Right cardiac atrium (tissue), 5 donors: ENCODE measurements at regions not wholly inside any gene's neighbourhood (a gene's known extent, or its start where the extent isn't known, plus 50 kb on each side); places are given as distances from the start of the nearest gene placed in this dataset.
"Not testable (repeated sequence)": the region's sequence is repeated elsewhere in the genome, so short reads cannot be mapped to it uniquely, and the experiment has no call there.

Experiments
- ATAC-seq, 2 donors: fragments of 200-7000 bp; cut with Tn5 transposase; one replicate each; pipeline versions ENCODE4 v1.8.0 to v1.9.1; 2020; ENCODE audit warnings: moderate library complexity in 2 of 2, mild to moderate bottlenecking in 1 of 2
- DNase-seq, 3 donors: peaks; one replicate each; pipeline ENCODE4 v3.0.0-alpha.2; 2020
- H3K27ac ChIP-seq: one replicate; pipeline ENCODE4 v1.5.1; 2013; ENCODE audit warnings: mild to moderate bottlenecking, low read length, control low read depth, moderate library complexity
- H3K27me3 ChIP-seq: one replicate; pipeline ENCODE4 v1.6.1; 2013; ENCODE audit not compliant: control insufficient read depth, insufficient read depth
- H3K4me1 ChIP-seq: one replicate; pipeline ENCODE4 v1.6.1; 2013; ENCODE audit warnings: low read length; ENCODE audit not compliant: control insufficient read depth, insufficient read depth
- H3K4me3 ChIP-seq: one replicate; pipeline ENCODE4 v1.5.1; 2013; ENCODE audit warnings: low read length, control low read depth
- H3K9me3 ChIP-seq: one replicate; pipeline ENCODE4 v1.6.1; 2013; ENCODE audit warnings: low read length; ENCODE audit not compliant: control insufficient read depth
- WGBS: extraction: QIAGEN DNeasy Blood & Tissue Kit; methylation state at CpG from one replicate; pipeline ENCODE4 v1.1.7; 2013; 5-methylcytosine and 5-hydroxymethylcytosine counted together
- intact Hi-C, 4 donors: fragments of 100-400 bp; cut with DNase I; formaldehyde crosslinking; loops; one replicate each; pipeline versions ENCODE4 v1.11.0 to v1.14.0; 2022 to 2023
- donor health status: healthy with polysubstance abuse.
- donor health status: DM: no; HTN: yes; CAD: no.
- donor health status: DM: no; HTN: no; CAD: no.
- donor health status: DM: no; HTN: yes; CAD: no; lungs with severe emphysema.
- donor health status: DM: yes; HTN: yes; CAD: no.

DNA sequence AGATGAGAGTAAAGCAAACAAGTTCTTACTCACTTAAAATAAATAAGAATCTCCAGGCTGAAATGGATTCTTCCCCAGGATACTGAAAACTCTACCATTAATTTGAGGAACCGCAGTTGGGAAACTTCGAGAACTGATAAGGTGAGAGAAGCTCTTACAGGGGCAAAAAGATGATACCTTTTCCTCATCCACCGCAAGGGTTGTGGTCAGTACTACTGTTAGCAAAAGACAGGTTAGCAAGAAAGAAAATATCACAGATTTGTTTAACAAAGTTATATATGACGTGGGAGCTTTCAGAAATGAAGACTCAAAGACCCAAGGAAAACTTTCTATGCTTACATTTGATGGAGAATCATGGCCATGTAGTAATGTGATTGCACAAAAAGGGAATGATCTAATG is 441.6 kb downstream of the PCNX1 start:
- DNase-seq: no peak
- no peak overlapping the region for H3K4me3 ChIP-seq
- peaks cover 1% of the 10 kb centered on the region for H3K4me1 ChIP-seq
- no peak overlapping the region for H3K27ac ChIP-seq
- 98% methylated on average over 4 of the region's 4 CpGs for WGBS
- H3K9me3 ChIP-seq: no peaks in the 10 kb centered on the region
- no peak for ATAC-seq
- H3K27me3 ChIP-seq: no peaks in the 10 kb centered on the region
- intact Hi-C loops: no loop called here

DNA sequence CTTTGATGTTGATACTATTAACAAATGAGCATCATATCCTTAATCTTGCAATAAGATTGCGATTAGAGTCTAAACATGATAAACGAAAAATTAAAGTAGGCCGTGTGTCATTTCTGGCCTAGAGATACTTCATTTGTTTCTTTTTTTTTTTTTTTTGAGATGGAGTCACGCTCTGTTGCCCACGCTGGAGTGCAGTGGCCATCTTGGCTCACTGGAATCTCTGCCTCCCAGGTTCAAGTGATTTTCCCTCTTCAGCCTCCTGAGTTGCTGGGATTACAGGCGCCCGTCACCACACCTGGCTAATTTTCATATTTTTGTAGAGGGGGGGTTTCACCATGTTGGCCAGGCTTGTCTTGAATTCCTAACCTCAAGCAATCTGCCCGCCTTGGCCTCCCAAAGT is 446.9 kb downstream of the PCNX1 start:
- Histone ChIP-seq H3K27me3 (no peaks in the 10 kb centered on the region), H3K4me3 (no peak overlapping the region), H3K27ac (no peak overlapping the region), H3K9me3 (no peaks in the 10 kb centered on the region), H3K4me1 (peaks cover 6% of the 10 kb centered on the region)
- DNase-seq: no peak
- intact Hi-C loops: no loop called here
- ATAC-seq: no peak
- 98% methylated on average over 8 of the region's 8 CpGs for WGBS

DNA sequence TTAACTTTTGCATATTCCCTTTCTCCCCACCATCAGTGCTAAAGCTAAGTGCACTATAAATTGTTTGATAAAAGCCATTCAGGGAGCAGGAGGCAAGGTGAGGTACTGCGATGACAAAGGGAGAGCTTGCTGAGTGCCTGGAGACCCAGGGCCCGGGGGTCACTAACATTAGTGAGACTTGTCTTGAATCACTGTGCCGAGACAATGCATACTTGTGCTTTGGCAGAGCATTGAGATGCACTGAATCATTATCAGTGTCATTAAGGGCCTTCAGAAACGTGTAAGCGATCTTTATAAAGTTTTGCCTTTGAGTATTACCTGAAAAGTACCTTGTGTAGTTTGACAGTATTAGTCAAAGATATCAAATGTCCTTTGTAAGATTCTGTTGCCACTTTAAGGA is 447.5 kb downstream of the PCNX1 start:
- no peak for DNase-seq
- Histone ChIP-seq H3K27ac (no peak overlapping the region), H3K4me3 (no peak overlapping the region), H3K9me3 (no peaks in the 10 kb centered on the region), H3K27me3 (no peaks in the 10 kb centered on the region), H3K4me1 (peaks cover 4% of the 10 kb centered on the region)
- intact Hi-C loops: no loop called here
- ATAC-seq: no peak
- WGBS: 57% methylated on average over 5 of the region's 5 CpGs

DNA sequence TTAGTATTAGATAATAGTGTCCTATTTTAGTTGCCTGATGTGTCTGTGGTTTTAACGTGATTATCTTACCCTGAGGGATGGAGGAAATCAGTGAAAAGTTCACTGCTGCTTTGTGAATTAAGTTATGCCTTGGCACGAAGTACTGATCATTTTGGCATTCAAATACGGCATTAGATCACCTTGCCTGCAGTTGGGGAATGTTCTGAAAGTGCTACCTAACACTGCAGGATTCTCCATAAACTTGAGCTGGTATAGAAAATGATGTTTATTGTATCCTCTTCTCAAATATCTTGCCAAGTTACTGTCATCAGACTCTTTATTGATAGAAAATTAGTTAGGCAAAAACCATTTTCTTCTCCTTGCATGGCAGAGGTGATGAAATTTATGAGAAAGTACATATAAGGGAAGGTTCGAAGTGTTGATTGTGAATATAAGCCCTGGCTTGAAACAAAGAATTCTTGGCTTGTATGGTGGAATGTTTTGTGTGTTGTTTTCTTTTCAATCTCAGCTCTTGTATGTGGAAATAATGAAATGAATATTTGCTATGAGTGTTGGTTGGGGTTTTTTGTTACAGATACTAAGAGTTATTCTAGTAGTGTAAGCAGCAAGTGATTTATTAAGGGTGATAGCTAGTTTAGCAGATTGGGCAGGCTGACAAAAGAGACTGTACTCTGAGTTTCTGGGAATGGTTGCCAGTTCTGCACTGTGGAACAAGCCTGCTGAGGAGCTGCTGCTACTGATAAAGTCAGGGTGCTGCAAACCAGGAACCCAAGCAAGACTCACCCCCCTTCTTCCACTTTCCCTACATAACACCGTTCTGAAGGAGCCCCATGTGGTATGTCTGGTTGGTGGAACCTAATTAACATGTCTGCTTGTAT is 448.3 kb downstream of the PCNX1 start:
- Histone ChIP-seq H3K9me3 (no peaks in the 10 kb centered on the region), H3K27me3 (no peaks in the 10 kb centered on the region), H3K27ac (peak overlapping the region; percentile 19), H3K4me1 (peaks cover 4% of the 10 kb centered on the region), H3K4me3 (no peak overlapping the region)
- DNase-seq (peak in 1 of 3 donors; percentile 56), ATAC-seq (peak; percentile 90 to 94)
- WGBS: 6% methylated on average over 5 of the region's 5 CpGs
- intact Hi-C loops: no loop called here

DNA sequence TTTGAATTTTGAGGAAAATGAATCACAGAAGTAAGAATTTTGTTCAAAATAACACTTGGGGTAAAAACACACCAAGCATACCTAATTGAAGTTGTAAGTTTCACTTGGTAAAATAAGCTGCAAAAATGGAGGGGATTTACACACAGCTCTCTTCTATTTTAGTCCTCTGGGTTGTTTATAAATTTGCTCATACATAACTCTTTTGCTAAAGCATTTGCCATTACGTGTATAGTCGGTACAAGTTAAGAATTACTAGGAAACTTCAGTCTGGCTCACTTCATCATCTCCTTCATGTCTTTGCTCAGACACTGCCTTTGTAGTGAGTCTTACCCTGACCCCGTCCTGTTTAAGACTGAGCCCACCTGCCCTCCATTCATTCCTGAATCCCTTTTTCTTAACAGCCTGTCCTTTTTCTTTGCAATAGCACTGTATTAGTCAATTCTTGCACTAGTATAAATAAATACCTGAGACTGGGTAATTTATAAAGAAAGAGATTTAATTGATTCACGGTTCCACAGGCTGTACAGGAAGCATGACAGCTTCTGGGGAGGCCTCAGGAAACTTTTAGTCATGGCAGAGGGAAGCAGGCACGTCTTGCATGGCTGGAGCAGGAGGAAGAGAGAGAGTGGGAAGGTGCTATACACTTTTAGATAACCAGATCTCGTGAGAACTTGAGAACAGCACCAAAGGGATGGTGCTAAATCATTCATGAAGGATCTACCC is 451.1 kb downstream of the PCNX1 start:
- 85% methylated on average over 6 of the region's 6 CpGs for WGBS
- intact Hi-C loops: no loop called here
- ATAC-seq: no peak
- no peak for DNase-seq
- Histone ChIP-seq H3K9me3 (no peaks in the 10 kb centered on the region), H3K4me1 (peaks cover 4% of the 10 kb centered on the region), H3K27ac (no peak overlapping the region), H3K27me3 (no peaks in the 10 kb centered on the region), H3K4me3 (no peak overlapping the region)

DNA sequence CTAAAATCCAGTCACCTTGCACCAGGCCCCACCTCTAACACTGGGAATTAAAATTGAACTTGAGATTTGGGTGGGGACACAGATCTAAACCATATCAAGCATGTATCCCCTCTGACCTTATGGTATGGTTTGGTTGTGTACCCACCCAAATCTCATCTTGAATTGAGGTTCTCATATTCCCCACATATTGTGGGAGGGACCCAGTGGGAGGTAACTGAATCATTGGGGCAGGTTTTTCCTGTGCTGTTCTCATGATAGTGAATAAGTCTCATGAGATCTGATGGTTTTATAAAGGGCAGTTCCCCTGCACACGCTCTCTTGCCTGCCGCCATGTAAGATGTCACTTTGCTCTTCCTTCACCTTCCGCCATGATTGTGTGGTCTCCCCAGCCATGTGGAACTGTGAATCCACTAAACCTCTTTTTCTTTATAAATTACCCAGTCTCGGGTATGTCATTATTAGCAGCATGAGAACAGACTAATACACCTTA is 451.7 kb downstream of the PCNX1 start:
- H3K4me3 ChIP-seq, H3K27ac ChIP-seq, H3K9me3 ChIP-seq, DNase-seq, H3K27me3 ChIP-seq, ATAC-seq, H3K4me1 ChIP-seq, intact Hi-C loops: not testable (repeated sequence)
- WGBS: 97% methylated on average over 4 of the region's 4 CpGs

DNA sequence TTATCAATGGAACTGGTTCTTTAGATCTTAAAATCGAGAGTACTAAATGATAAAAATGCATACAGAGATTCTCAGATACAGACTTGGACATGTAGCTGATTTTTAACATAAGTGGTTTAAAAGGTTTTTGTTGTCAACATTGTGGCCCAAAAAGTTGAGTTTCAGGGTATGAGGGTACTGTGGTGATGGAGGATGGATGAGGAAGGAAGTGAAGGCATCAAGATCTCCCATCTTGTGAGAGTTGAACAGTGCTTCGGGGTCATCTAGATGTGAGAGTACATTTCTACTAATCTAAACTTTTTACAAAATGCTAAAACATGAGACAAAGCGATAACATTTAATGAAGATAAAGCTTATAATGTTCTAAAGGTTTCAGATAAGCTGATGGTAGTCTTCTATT is 452.6 kb downstream of the PCNX1 start:
- Histone ChIP-seq H3K4me1 (peaks cover 6% of the 10 kb centered on the region), H3K27me3 (no peaks in the 10 kb centered on the region), H3K4me3 (no peak overlapping the region), H3K27ac (no peak overlapping the region), H3K9me3 (no peaks in the 10 kb centered on the region)
- intact Hi-C loops: no loop called here
- DNase-seq (no peak), ATAC-seq (no peak)
- 97% methylated on average over 3 of the region's 3 CpGs for WGBS

DNA sequence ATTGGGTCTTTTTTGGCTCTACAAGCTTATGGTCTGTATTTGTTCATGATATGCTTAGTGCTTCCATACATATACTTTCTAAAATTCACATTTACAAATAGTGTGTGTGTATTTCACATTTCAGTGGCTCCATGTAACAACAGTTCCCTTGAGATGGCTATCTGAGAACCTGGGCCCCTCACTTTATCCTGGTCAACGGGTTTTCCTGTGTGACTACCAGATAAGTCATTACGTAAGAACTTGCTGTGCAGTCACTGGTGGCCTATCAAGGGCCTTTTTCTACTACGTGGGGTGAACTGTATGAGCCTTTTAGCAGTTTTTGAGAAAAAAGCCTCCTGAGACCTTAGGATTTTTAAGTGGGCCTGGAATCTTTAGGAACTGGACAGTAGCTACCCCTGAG is 454.1 kb downstream of the PCNX1 start:
- no peak for DNase-seq
- Histone ChIP-seq H3K27ac (no peak overlapping the region), H3K9me3 (no peaks in the 10 kb centered on the region), H3K4me1 (peaks cover 2% of the 10 kb centered on the region), H3K27me3 (no peaks in the 10 kb centered on the region), H3K4me3 (no peak overlapping the region)
- 74% methylated on average over 3 of the region's 3 CpGs for WGBS
- intact Hi-C loops: no loop called here
- no peak for ATAC-seq

DNA sequence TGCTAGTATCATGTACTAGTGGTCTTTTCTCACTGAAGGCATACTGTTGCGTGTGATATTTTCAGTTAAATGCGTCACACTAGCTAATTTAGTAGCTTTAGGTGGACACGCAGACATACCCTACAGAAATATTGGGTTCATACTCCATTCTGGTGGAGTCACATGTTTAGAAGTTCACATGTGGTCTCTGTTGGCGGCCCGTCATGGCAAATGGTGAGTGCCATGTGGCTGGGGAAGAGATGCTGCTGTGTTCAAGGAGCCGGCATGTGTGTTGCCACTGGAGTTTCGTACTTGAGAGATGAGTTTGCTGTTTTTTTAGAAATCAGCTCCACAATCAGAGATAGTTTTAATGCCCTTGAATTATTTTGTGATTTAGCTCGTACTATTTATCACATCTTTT is 454.6 kb downstream of the PCNX1 start:
- intact Hi-C loops: no loop called here
- peaks cover 2% of the 10 kb centered on the region for H3K4me1 ChIP-seq
- DNase-seq (no peak), ATAC-seq (no peak)
- 98% methylated on average over 8 of the region's 8 CpGs for WGBS
- H3K27me3 ChIP-seq: no peaks in the 10 kb centered on the region
- H3K4me3 ChIP-seq: no peak overlapping the region
- no peak overlapping the region for H3K27ac ChIP-seq
- H3K9me3 ChIP-seq: no peaks in the 10 kb centered on the region

DNA sequence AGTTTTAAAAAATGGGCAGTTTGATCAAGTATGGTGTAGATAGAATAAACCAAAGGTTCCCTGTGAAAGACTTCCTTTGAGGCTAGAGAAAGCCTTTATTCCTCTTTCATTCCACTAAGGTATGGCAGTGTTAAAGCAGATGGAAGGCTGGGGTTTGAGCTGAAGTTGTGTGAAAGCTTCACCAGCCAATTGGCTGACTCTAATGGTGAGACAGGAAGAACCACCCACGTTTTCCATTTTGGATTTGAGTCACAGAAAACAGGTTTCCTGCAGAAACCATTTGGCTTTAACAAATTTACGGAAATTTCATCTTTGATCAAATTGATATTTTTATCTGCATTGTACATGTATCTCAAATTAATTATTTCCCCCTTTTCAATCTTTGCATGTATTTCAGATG is 455.0 kb downstream of the PCNX1 start:
- ATAC-seq: no peak
- H3K4me3 ChIP-seq: no peak overlapping the region
- 57% methylated on average over 2 of the region's 2 CpGs for WGBS
- intact Hi-C loops: no loop called here
- no peaks in the 10 kb centered on the region for H3K9me3 ChIP-seq
- no peak for DNase-seq
- H3K27me3 ChIP-seq: no peaks in the 10 kb centered on the region
- no peak overlapping the region for H3K27ac ChIP-seq
- peaks cover 2% of the 10 kb centered on the region for H3K4me1 ChIP-seq

DNA sequence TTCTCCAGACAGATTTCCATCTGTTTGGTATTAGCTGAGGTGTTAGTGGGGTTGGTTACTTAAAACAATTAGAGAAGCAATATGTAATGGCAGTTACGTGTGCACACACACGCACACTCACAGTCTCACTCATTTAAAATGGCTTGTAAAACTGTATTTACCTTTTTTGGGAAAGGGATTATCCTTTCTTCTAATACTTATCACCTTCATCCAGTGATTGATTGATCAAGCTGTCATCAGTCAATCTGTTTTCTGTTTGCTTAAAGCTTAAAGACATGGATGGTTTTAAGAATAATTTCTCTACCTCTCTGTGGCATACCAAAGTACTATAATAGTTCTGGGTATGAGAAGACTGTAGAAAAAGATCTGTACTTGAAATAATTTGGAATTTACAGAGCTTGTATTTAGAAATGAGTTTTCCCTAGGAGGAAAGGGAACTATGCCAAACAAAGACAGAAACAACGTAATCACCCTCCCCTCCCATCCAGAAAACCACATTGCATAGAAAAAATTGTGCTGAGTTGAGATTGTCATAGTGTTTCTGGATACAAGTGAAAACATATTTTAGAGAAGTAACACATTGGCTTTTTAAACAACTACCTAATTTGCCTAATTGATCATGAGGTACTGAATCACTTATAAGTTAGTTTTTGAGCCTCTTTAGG is 455.8 kb downstream of the PCNX1 start:
- 72% methylated on average over 3 of the region's 3 CpGs for WGBS
- peak in 1 of 2 donors; percentile 33 for ATAC-seq
- DNase-seq: no peak
- intact Hi-C loops: no loop called here
- Histone ChIP-seq H3K27me3 (no peaks in the 10 kb centered on the region), H3K27ac (no peak overlapping the region), H3K4me3 (no peak overlapping the region), H3K9me3 (no peaks in the 10 kb centered on the region), H3K4me1 (peaks cover 2% of the 10 kb centered on the region)
